Uterus (tissue), 2 donors: ENCODE measurements at regions not wholly inside any gene's neighbourhood (a gene's known extent, or its start where the extent isn't known, plus 50 kb on each side); places are given as distances from the start of the nearest gene placed in this dataset.

ENCODE experiments used
- CTCF ChIP-seq, 4 experiments: fragments of 200-600 bp in 2 of 4; fragments of 450-650 bp in 2 of 4; sonication (generic) in 2 of 4; IDR thresholded peaks; one replicate each; pipeline ENCODE4 v1.5.1; 2016 to 2019; ENCODE audit warnings: antibody characterized with exemption in 4 of 4, mild to moderate bottlenecking in 2 of 4, moderate library complexity in 1 of 4
- POLR2A ChIP-seq, 2 donors: fragments of 450-650 bp; IDR thresholded peaks; one replicate each; pipeline ENCODE4 v1.6.1; 2016; ENCODE audit warnings: antibody characterized with exemption in 2 of 2, mild to moderate bottlenecking in 1 of 2, moderate library complexity in 1 of 2

GRCh38 chr3:147540921-147541320 lies 131.8 kb downstream of the ZIC1 start:
- TF ChIP-seq POLR2A (IDR thresholded peaks at IDR 0.05): no peak
- TF ChIP-seq CTCF (IDR thresholded peaks at IDR 0.05): no peak
